ENCODE measurements at regions not wholly inside any gene's neighbourhood (a gene's known extent, or its start where the extent isn't known, plus 50 kb on each side); places are given as distances from the start of the nearest gene placed in this dataset.

- H3K36me3 ChIP-seq (ENCODE audit: control insufficient read depth in 2 of 4, insufficient read depth in 4 of 4, low read length in 3 of 4): no peaks in the 10 kb centered on the region
- TF ChIP-seq HDAC6 (IDR thresholded peaks at IDR 0.05; ENCODE audit: low read depth, low read length) (no peak), TAF1 (IDR thresholded peaks at IDR 0.05; ENCODE audit: low read depth, low read length) (no peak), SP1 (IDR thresholded peaks at IDR 0.05; ENCODE audit: low read depth, low read length) (no peak), POU5F1 (IDR thresholded peaks at IDR 0.05; ENCODE audit: low read depth, low read length) (no peak), CHD2 (IDR thresholded peaks at IDR 0.05; ENCODE audit: low read length) (no peak), EGR1 (IDR thresholded peaks at IDR 0.05; ENCODE audit: borderline replicate concordance, low read depth, low read length) (no peak), BRCA1 (IDR thresholded peaks at IDR 0.05; ENCODE audit: low read depth, low read length) (no peak), BCL11A (IDR thresholded peaks at IDR 0.05; ENCODE audit: low read depth in 2 of 2, low read length in 2 of 2) (no peak), EP300 (IDR thresholded peaks at IDR 0.05; ENCODE audit: borderline replicate concordance in 1 of 2, low read depth in 2 of 2, low read length in 2 of 2) (no peak), JUND (IDR thresholded peaks at IDR 0.05; ENCODE audit: low read length) (no peak), TCF12 (IDR thresholded peaks at IDR 0.05; ENCODE audit: low read depth, low read length) (no peak), NANOG (IDR thresholded peaks at IDR 0.05; ENCODE audit: insufficient read depth, low read depth, low read length, poor library complexity, severe bottlenecking) (no peak), KDM5A (IDR thresholded peaks at IDR 0.05; ENCODE audit: low read length) (no peak), CTCF (IDR thresholded peaks at IDR 0.05; ENCODE audit: control extremely low read depth in 1 of 3, insufficient read depth in 1 of 3, low read depth in 1 of 3, low read length in 3 of 3) (no peak), FOSL1 (IDR thresholded peaks at IDR 0.05; ENCODE audit: insufficient read depth, low read depth, low read length) (no peak)
Observed at GRCh38 chr11:83371489-83371888, 85.3 kb upstream of the CCDC90B start.

More at GRCh38 chr11:83371489-83371888, 85.3 kb upstream of the CCDC90B start:
- Histone ChIP-seq H2AFZ (ENCODE audit: low read length) (no peak overlapping the region), H3K4me2 (ENCODE audit: insufficient read depth in 1 of 2, low read depth in 2 of 2, low read length in 2 of 2) (no peak overlapping the region), H2BK12ac (ENCODE audit: low read depth, low read length) (no peak overlapping the region), H3K18ac (ENCODE audit: extremely low read depth, low read length) (no peak overlapping the region), H3K79me1 (ENCODE audit: low read depth, low read length) (no peaks in the 10 kb centered on the region), H2BK15ac (ENCODE audit: low read length) (no peak overlapping the region), H4K5ac (ENCODE audit: insufficient read length, low read depth, low read length) (no peak overlapping the region), H2BK120ac (replicated peaks; ENCODE audit: low read depth, low read length) (no peak overlapping the region), H3K9me3 (ENCODE audit: insufficient read depth in 2 of 2, low read depth in 1 of 2, low read length in 1 of 2) (no peaks in the 10 kb centered on the region), H2BK20ac (ENCODE audit: low read length) (no peak overlapping the region), H3K4ac (replicated peaks; ENCODE audit: insufficient read length, low read depth, low read length) (no peak overlapping the region), H3K56ac (replicated peaks; ENCODE audit: insufficient read length, low read depth, low read length) (no peak overlapping the region), H2AK5ac (ENCODE audit: low read depth, low read length) (no peak overlapping the region), H2BK5ac (ENCODE audit: low read depth, low read length) (no peak overlapping the region), H4K91ac (replicated peaks; ENCODE audit: insufficient read length, low read length) (no peak overlapping the region), H3K27me3 (replicated peaks in 1 of 4; ENCODE audit: control insufficient read depth in 3 of 4, extremely low read depth in 1 of 4, insufficient read depth in 3 of 4, low read length in 3 of 4) (no peaks in the 10 kb centered on the region), H3K79me2 (ENCODE audit: control insufficient read depth in 1 of 2, insufficient read depth in 2 of 2, low read length in 2 of 2) (no peaks in the 10 kb centered on the region), H3K4me3 (ENCODE audit: extremely low read depth in 1 of 4, insufficient read depth in 2 of 4, low read depth in 3 of 4, low read length in 4 of 4) (no peak overlapping the region), H3K14ac (ENCODE audit: insufficient read length) (no peak overlapping the region), H4K20me1 (replicated peaks in 1 of 2; ENCODE audit: control insufficient read depth in 1 of 2, insufficient read depth in 2 of 2, low read length in 2 of 2) (no peaks in the 10 kb centered on the region), H3K9ac (replicated peaks in 1 of 4; ENCODE audit: extremely low read depth in 1 of 4, low read depth in 3 of 4, low read length in 3 of 4) (no peak overlapping the region), H3K27ac (ENCODE audit: low read depth, low read length) (no peak overlapping the region), H3K23ac (ENCODE audit: insufficient read length) (no peak overlapping the region), H3K4me1 (replicated peaks in 1 of 4; ENCODE audit: control insufficient read depth in 3 of 4, insufficient read depth in 4 of 4, low read length in 3 of 4) (peaks cover 0 to 2% (median 2%) of the 10 kb centered on the region in 4 experiments; a peak in 2 of 7 replicates), H4K8ac (ENCODE audit: extremely low read depth, insufficient read depth, low read length) (no peak overlapping the region), H3K23me2 (ENCODE audit: low read depth, low read length) (no peaks in the 10 kb centered on the region)
- ChIA-PET POLR2A (ENCODE audit: partially characterized antibody) (no interaction called here), CTCF (ENCODE audit: partially characterized antibody) (no interaction called here)
- FAIRE-seq (no peak), DNase-seq (ENCODE audit: low read depth in 1 of 2, low spot score in 2 of 2) (no peak)

Data from H1 (cell line).